GM12878 (cell line): ENCODE measurements at regions not wholly inside any gene's neighbourhood (a gene's known extent, or its start where the extent isn't known, plus 50 kb on each side); places are given as distances from the start of the nearest gene placed in this dataset.

ENCODE experiments used
- ATAC-seq: fragments of 200-7000 bp; cut with Tn5 transposase; 3 replicates; pipeline ENCODE4 v1.9.1; 2020; ENCODE audit warnings: mild to moderate bottlenecking, moderate library complexity
- BruUV-seq: library from RNA; stranded (reverse); fragments of 400-500 nt; replicated peaks from 2 replicates; lab custom pipeline; 2021; lab: Mats Ljungman, UMichigan
- CTCF ChIA-PET: fragments of 300-600 bp; sonication (Branson Sonifier 250); formaldehyde crosslinking; extraction: SDS; loops from one replicate; lab custom pipeline; 2021; ENCODE audit warnings: inconsistent platforms; lab: Yijun Ruan, JAX
- POLR2A ChIA-PET: fragments of 350-600 bp; formaldehyde crosslinking; extraction: SDS; loops from one replicate; lab custom pipeline; 2021; ENCODE audit warnings: inconsistent platforms; lab: Charles Lee
- RAD21 ChIA-PET: fragments of 300-600 bp; sonication (Branson Sonifier 250); formaldehyde crosslinking; loops from one replicate; lab custom pipeline; 2023; ENCODE audit warnings: antibody characterized with exemption; ENCODE audit not compliant: unreplicated experiment; lab: Charles Lee
- SMC1A ChIA-PET: fragments of 300-600 bp; sonication (Branson Sonifier 250); formaldehyde crosslinking; loops from one replicate; lab custom pipeline; 2023; ENCODE audit not compliant: unreplicated experiment, uncharacterized antibody; lab: Charles Lee
- DNase-seq: peaks from one replicate; pipeline ENCODE4 v3.0.0-alpha.2; 2011; ENCODE audit warnings: low read depth, low spot score
- FAIRE-seq: peaks from 3 replicates; lab custom pipeline; 2011; peaks lifted over from hg19 to GRCh38; lab: Jason Lieb, UNC
- H2AFZ ChIP-seq: 2 replicates; pipeline ENCODE4 v1.6.0; 2011; ENCODE audit warnings: low read depth, low read length, control low read depth; ENCODE audit not compliant: control insufficient read depth
- H3K27ac ChIP-seq: 2 replicates; pipeline ENCODE4 v1.5.1; 2011; ENCODE audit warnings: control low read depth; ENCODE audit not compliant: control insufficient read depth, insufficient read depth
- H3K27me3 ChIP-seq, 2 experiments: replicated peaks in 1 of 2; 2 replicates each; pipeline versions ENCODE4 v1.6.0 to v1.6.1; 2011; ENCODE audit warnings: low read length in 1 of 2; ENCODE audit not compliant: control insufficient read depth in 2 of 2, insufficient read depth in 2 of 2
- H3K36me3 ChIP-seq, 2 experiments: 2 replicates each; pipeline ENCODE4 v1.5.1; 2011; ENCODE audit warnings: low read length in 1 of 2; ENCODE audit not compliant: control insufficient read depth in 2 of 2, insufficient read depth in 2 of 2
- H3K4me1 ChIP-seq: 2 replicates; pipeline ENCODE4 v1.6.1; 2011; ENCODE audit warnings: mild to moderate bottlenecking, low read length, moderate library complexity, mixed read lengths; ENCODE audit not compliant: control insufficient read depth, insufficient read depth
- H3K4me2 ChIP-seq: 2 replicates; pipeline ENCODE4 v1.6.0; 2011; ENCODE audit warnings: control low read depth; ENCODE audit not compliant: control insufficient read depth, insufficient read depth
- H3K4me3 ChIP-seq: fragments of 200-600 bp; sonication (generic); 2 replicates; pipeline ENCODE4 v1.5.1; 2016
- H3K79me2 ChIP-seq: 2 replicates; pipeline ENCODE4 v1.6.0; 2011; ENCODE audit warnings: low read length; ENCODE audit not compliant: control insufficient read depth, insufficient read depth
- H3K9ac ChIP-seq: 2 replicates; pipeline ENCODE4 v1.8.0; 2011; ENCODE audit warnings: low read length, control low read depth, mixed read lengths; ENCODE audit not compliant: control insufficient read depth, insufficient read depth
- H3K9me3 ChIP-seq: replicated peaks from 3 replicates; pipeline ENCODE4 v1.5.1; 2011; ENCODE audit warnings: mild to moderate bottlenecking, low read length; ENCODE audit not compliant: control insufficient read depth, insufficient read depth
- H4K20me1 ChIP-seq: 2 replicates; pipeline ENCODE4 v1.6.0; 2011; ENCODE audit not compliant: control insufficient read depth, insufficient read depth
- CEBPB ChIP-seq, 2 experiments: fragments of 150-350 bp in 1 of 2; IDR thresholded peaks; 2 replicates each; pipeline ENCODE4 v1.6.1; 2012 to 2014; ENCODE audit warnings: low read depth in 2 of 2, low read length in 2 of 2, borderline replicate concordance in 1 of 2, inconsistent platforms in 1 of 2
- CHD2 ChIP-seq: IDR thresholded peaks from 2 replicates; pipeline ENCODE4 v1.6.1; 2011; ENCODE audit warnings: low read depth, low read length, improper control_type of control experiment, borderline replicate concordance
- GATAD2B ChIP-seq: fragments of 450-650 bp; conservative IDR thresholded peaks from 2 replicates; pipeline ENCODE4 v1.6.1; 2017; ENCODE audit warnings: low read depth, mild to moderate bottlenecking, moderate library complexity
- IRF3 ChIP-seq: fragments of 450-650 bp; IDR thresholded peaks from 2 replicates; pipeline ENCODE4 v1.6.1; 2014; ENCODE audit warnings: mild to moderate bottlenecking
- JUND ChIP-seq: IDR thresholded peaks from 2 replicates; pipeline ENCODE4 v1.6.1; 2012; ENCODE audit warnings: low read depth, mild to moderate bottlenecking, low read length, improper control_type of control experiment, moderate library complexity
- KAT2A ChIP-seq: conservative IDR thresholded peaks from 2 replicates; pipeline ENCODE4 v1.6.1; 2011; ENCODE audit warnings: low read depth, low read length; ENCODE audit not compliant: control insufficient read depth
- NBN ChIP-seq: fragments of 450-650 bp; IDR thresholded peaks from 2 replicates; pipeline ENCODE4 v1.6.1; 2016
- NFYB ChIP-seq: IDR thresholded peaks from 2 replicates; pipeline ENCODE4 v1.6.1; 2011; ENCODE audit warnings: low read depth, mild to moderate bottlenecking, low read length, improper control_type of control experiment, moderate library complexity; ENCODE audit not compliant: insufficient read depth
- PML ChIP-seq: IDR thresholded peaks from 2 replicates; pipeline ENCODE4 v1.6.1; 2012; ENCODE audit warnings: low read length, inconsistent platforms
- POU2F2 ChIP-seq: IDR thresholded peaks from 3 replicates; pipeline ENCODE4 v1.6.1; 2011; ENCODE audit warnings: low read depth, mild to moderate bottlenecking, low read length, borderline replicate concordance
- REST ChIP-seq: IDR thresholded peaks from 2 replicates; pipeline ENCODE4 v1.6.1; 2012; ENCODE audit warnings: mild to moderate bottlenecking, low read depth, low read length
- SREBF2 ChIP-seq: IDR thresholded peaks from 2 replicates; pipeline ENCODE4 v1.6.1; 2012; ENCODE audit warnings: mild to moderate bottlenecking, low read length
- STAT3 ChIP-seq: IDR thresholded peaks from 2 replicates; pipeline ENCODE4 v1.6.1; 2011; ENCODE audit warnings: low read depth, low read length, improper control_type of control experiment
- TARDBP ChIP-seq: IDR thresholded peaks from 2 replicates; pipeline ENCODE4 v1.6.1; 2016; ENCODE audit warnings: borderline replicate concordance
- ZNF592 ChIP-seq: fragments of 450-650 bp; IDR thresholded peaks from 2 replicates; pipeline ENCODE4 v1.6.1; 2017; ENCODE audit warnings: mild to moderate bottlenecking, moderate library complexity
- WGBS: methylation state at CpG from one replicate; pipeline ENCODE4 v1.1.6; 2016; ENCODE audit warnings: low lambda C conversion rate; ENCODE audit not compliant: insufficient replicate concordance, insufficient coverage; ENCODE audit errors: missing lambda C conversion rate; 5-methylcytosine and 5-hydroxymethylcytosine counted together
- in situ Hi-C: fragments of 300-500 bp; cut with MboI; formaldehyde crosslinking; loops from 9 replicates; pipeline ENCODE4 v1.14.3; 2018; ENCODE audit warnings: mixed read lengths
- intact Hi-C: fragments of 100-400 bp; cut with micrococcal nuclease; formaldehyde crosslinking; loops from one replicate; pipeline ENCODE4 v1.14.2; 2022; ENCODE audit not compliant: unreplicated experiment

GRCh38 chr6:27582928-27583725, 110.2 kb upstream of the ZNF184 start:
- Histone ChIP-seq H3K27me3 (no peaks in the 10 kb centered on the region), H4K20me1 (no peaks in the 10 kb centered on the region), H3K9me3 (no peaks in the 10 kb centered on the region), H3K9ac (no peak overlapping the region), H3K27ac (no peak overlapping the region), H2AFZ (no peak overlapping the region), H3K4me3 (peak overlapping the region; percentile 7; the same call in 1 of the 2 replicates), H3K36me3 (no peaks in the 10 kb centered on the region), H3K4me1 (no peaks in the 10 kb centered on the region), H3K4me2 (peak overlapping the region; percentile 42; the same call in 1 of the 2 replicates), H3K79me2 (no peaks in the 10 kb centered on the region)
- SMC1A ChIA-PET, result interaction anchor here (1.2 to 2.1 kb wide), 3 partner anchors 26 to 135 kb away, joined by 3 to 9 read pairs (median 4); no protein-coding TSS in a partner anchor
- BruUV-seq, result no TSS peak
- POLR2A ChIA-PET, result no interaction called here
- DNase-seq (no peak), FAIRE-seq (no peak), ATAC-seq (peak; percentile 68; the same call in 2 of the 3 replicates)
- CTCF ChIA-PET, result no interaction called here
- intact Hi-C loops (loop anchor here (1.0 kb wide), 1 partner anchor 8 kb away; no protein-coding TSS in a partner anchor), in situ Hi-C loops (no loop called here)
- 43% methylated on average over 32 of the region's 32 CpGs for WGBS
- RAD21 ChIA-PET, result no interaction called here
- no peak for TF ChIP-seq IRF3
- TF ChIP-seq TARDBP, result 0 out of 2 replicates have a peak, but pooled peaks have one; percentile 58
- TF ChIP-seq PML, result no peak
- no peak for TF ChIP-seq KAT2A
- no peak for TF ChIP-seq ZNF592
- no peak for TF ChIP-seq GATAD2B
- peak; percentile 84 for TF ChIP-seq SREBF2
- no peak for TF ChIP-seq CEBPB (IDR thresholded peaks at IDR 0.05; ENCODE audit: borderline replicate concordance in 1 of 2, low read depth in 2 of 2, low read length in 2 of 2)
- TF ChIP-seq POU2F2, result no peak
- TF ChIP-seq CHD2, result no peak
- TF ChIP-seq STAT3, result no peak
- TF ChIP-seq REST, result no peak
- no peak for TF ChIP-seq NBN
- TF ChIP-seq JUND, result no peak
- TF ChIP-seq NFYB, result no peak
